ENCODE measurements at regions not wholly inside any gene's neighbourhood (a gene's known extent, or its start where the extent isn't known, plus 50 kb on each side); places are given as distances from the start of the nearest gene placed in this dataset.

- TF ChIP-seq POLR2A (IDR thresholded peaks at IDR 0.05) (no peak), EP300 (IDR thresholded peaks at IDR 0.05) (no peak)
Observed at GRCh38 chr6:150751296-150751695, 114.2 kb upstream of the MTHFD1L start.
